Chondrocyte (in vitro differentiated cells): ENCODE measurements at regions not wholly inside any gene's neighbourhood (a gene's known extent, or its start where the extent isn't known, plus 50 kb on each side); places are given as distances from the start of the nearest gene placed in this dataset.

Experiments used
- DNase-seq: peaks from one replicate; pipeline ENCODE4 v3.0.0; 2021; ENCODE audit warnings: mixed read lengths, low spot score
- H3K27ac Mint-ChIP-seq: one replicate; pipeline ENCODE4 v1.8.0; 2021; ENCODE audit warnings: mild to moderate bottlenecking, moderate library complexity, mixed read lengths; ENCODE audit not compliant: unreplicated experiment
- H3K27me3 Mint-ChIP-seq: 2 replicates; pipeline ENCODE4 v1.8.0; 2021; ENCODE audit warnings: low read depth, mixed read lengths
- H3K36me3 Mint-ChIP-seq: 2 replicates; pipeline ENCODE4 v1.8.0; 2021; ENCODE audit warnings: low read depth, mixed read lengths
- H3K4me1 Mint-ChIP-seq: 2 replicates; pipeline ENCODE4 v1.8.0; 2021; ENCODE audit warnings: low read depth, mild to moderate bottlenecking, mixed read lengths
- H3K4me3 Mint-ChIP-seq: one replicate; pipeline ENCODE4 v1.8.0; 2021; ENCODE audit warnings: mild to moderate bottlenecking, moderate library complexity, mixed read lengths; ENCODE audit not compliant: unreplicated experiment
- H3K9me3 Mint-ChIP-seq: 2 replicates; pipeline ENCODE4 v1.8.0; 2021; ENCODE audit warnings: low read depth, mixed read lengths
- TF ChIP-seq, protein P1 (sequence below): fragments of 200-600 bp; sonication (generic); IDR thresholded peaks from 2 replicates; pipeline ENCODE4 v1.5.0; 2021; ENCODE audit warnings: antibody characterized with exemption, mild to moderate bottlenecking, moderate library complexity

DNA sequence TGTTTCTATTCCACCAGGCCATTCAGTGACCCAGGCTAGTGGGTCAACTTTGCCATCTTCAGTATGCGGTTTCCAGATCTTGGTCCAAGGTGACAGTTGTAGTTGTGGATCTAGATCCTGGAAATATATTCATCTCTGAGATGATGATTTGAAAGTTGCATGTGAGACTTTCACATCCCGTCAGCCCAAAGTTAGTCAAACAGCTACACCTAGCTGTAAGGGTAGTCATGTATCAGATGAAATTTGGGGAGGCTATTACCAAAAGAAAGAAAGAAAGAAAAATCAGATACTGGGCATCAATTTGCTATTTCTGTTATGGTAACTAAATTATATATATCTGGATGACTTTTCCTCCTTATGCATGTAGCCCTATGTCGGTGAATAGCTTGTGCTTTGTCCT is 259.4 kb upstream of the ARX start:
- Mint-ChIP-seq H3K4me1 (no peaks in the 10 kb centered on the region), H3K36me3 (no peaks in the 10 kb centered on the region), H3K4me3 (no peak overlapping the region)

DNA sequence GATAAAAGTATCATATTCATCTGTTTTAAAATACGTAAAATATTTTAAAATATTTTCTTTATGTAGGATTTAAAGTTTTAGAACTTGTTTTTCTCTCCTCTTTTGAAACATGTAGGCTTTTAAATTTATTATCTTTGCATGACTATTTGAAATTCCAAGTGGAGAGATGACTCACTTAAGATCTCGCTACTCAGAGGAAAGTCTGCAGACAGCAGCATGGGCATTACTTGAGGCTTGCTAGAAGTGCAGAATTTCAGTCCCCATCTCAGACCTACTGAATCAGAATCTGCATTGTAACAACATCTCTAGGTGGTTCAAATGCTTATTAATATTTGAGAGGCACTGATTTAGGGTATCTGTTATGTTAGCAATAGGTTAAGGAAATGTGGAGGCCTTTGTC is 225.7 kb upstream of the ARX start:
- Mint-ChIP-seq H3K4me1 (no peaks in the 10 kb centered on the region), H3K27ac (no peak overlapping the region), H3K4me3 (no peak overlapping the region), H3K36me3 (no peaks in the 10 kb centered on the region), H3K27me3 (no peaks in the 10 kb centered on the region), H3K9me3 (no peaks in the 10 kb centered on the region)
- no peak for DNase-seq
- TF ChIP-seq, protein P1, sequence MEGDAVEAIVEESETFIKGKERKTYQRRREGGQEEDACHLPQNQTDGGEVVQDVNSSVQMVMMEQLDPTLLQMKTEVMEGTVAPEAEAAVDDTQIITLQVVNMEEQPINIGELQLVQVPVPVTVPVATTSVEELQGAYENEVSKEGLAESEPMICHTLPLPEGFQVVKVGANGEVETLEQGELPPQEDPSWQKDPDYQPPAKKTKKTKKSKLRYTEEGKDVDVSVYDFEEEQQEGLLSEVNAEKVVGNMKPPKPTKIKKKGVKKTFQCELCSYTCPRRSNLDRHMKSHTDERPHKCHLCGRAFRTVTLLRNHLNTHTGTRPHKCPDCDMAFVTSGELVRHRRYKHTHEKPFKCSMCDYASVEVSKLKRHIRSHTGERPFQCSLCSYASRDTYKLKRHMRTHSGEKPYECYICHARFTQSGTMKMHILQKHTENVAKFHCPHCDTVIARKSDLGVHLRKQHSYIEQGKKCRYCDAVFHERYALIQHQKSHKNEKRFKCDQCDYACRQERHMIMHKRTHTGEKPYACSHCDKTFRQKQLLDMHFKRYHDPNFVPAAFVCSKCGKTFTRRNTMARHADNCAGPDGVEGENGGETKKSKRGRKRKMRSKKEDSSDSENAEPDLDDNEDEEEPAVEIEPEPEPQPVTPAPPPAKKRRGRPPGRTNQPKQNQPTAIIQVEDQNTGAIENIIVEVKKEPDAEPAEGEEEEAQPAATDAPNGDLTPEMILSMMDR: no peak

More for the DNA sequence above, 259.4 kb upstream of the ARX start:
- H3K9me3 Mint-ChIP-seq: no peaks in the 10 kb centered on the region
- TF ChIP-seq, protein P1: peak; percentile 32
- no peak for DNase-seq
- no peaks in the 10 kb centered on the region for H3K27me3 Mint-ChIP-seq
- no peak overlapping the region for H3K27ac Mint-ChIP-seq

DNA sequence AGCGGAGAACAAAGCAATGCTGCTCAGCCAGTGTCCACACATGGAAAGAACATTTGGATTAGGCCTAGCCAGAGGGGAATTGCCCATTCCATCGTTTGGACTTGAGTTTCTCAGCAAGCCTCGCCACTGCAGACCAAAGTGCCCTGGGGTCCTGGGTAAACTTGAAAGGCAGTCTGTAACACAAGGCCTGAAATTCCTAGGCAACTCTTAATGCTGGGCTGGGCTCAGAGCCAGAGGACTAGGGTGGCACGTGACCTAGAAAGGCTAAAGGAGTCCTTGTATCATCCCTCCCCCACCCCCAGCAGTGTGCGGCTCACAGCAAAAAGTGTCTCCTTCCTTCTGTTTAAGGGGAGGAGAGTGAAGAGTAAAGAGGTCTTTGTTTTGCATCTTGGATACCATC is 210.4 kb upstream of the ARX start:
- H3K4me3 Mint-ChIP-seq: no peak overlapping the region
- H3K27ac Mint-ChIP-seq: no peak overlapping the region
- H3K27me3 Mint-ChIP-seq: no peaks in the 10 kb centered on the region
- H3K36me3 Mint-ChIP-seq: no peaks in the 10 kb centered on the region
- peaks cover 9% of the 10 kb centered on the region for H3K9me3 Mint-ChIP-seq
- TF ChIP-seq, protein P1: no peak
- DNase-seq: no peak
- H3K4me1 Mint-ChIP-seq: no peaks in the 10 kb centered on the region

DNA sequence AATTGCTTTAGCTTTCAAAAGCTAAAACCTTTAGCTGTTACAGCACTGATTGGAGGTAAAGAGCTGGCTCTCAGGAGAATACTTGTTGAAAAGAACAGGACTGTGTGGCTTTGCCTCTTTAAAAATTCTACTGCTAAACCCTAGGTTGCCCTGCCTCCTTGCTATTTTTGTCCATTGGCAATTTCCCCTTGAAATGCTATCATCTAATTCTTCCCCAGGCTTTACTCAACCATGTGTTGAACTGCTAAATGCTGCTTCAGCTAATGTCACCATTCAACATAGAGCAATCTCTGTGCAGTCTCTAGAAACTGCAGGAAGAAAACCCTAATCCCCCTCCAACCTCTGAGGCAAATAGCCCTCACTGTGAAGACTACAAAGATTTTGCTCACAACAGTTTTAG is 203.7 kb upstream of the ARX start:
- Mint-ChIP-seq H3K27ac (no peak overlapping the region), H3K27me3 (peaks cover 7% of the 10 kb centered on the region), H3K36me3 (no peaks in the 10 kb centered on the region), H3K4me1 (no peaks in the 10 kb centered on the region), H3K9me3 (no peaks in the 10 kb centered on the region), H3K4me3 (no peak overlapping the region)
- TF ChIP-seq, protein P1: no peak
- DNase-seq: no peak

DNA sequence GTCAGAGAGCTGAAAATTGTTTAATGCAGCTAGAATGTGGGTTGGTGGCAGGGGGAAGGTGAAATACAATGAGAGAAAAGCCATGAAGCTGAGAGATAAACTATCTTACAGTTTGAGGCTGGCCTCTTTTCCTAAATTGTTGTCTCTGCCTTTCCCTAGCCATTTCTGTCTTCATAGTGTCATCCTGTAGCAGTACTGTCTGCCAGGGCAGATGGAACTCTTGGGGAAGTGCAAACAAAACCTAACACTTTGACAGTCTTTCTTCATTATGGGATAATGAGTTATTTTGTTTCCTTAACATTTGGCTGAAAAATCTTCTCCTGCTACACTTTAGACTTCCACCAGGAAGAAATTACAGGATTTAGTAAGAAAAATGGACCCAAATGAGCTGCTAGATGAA is 197.8 kb upstream of the ARX start:
- TF ChIP-seq, protein P1: no peak
- Mint-ChIP-seq H3K36me3 (no peaks in the 10 kb centered on the region), H3K27me3 (peaks cover 7% of the 10 kb centered on the region), H3K4me1 (no peaks in the 10 kb centered on the region), H3K27ac (no peak overlapping the region), H3K9me3 (peaks cover 8% of the 10 kb centered on the region), H3K4me3 (no peak overlapping the region)
- DNase-seq: no peak
